Brain microvascular endothelial cell (primary cell): ENCODE measurements at regions not wholly inside any gene's neighbourhood (a gene's known extent, or its start where the extent isn't known, plus 50 kb on each side); places are given as distances from the start of the nearest gene placed in this dataset.

ENCODE experiments used
- DNase-seq: peaks from one replicate; pipeline ENCODE4 v3.0.0-alpha.2; 2020
- H3K27ac ChIP-seq: fragments of 250-450 bp; sonication (Bioruptor Pico); 2 replicates; pipeline ENCODE4 v1.5.1; 2020; ENCODE audit warnings: mild to moderate bottlenecking, moderate library complexity
- H3K27me3 ChIP-seq: fragments of 250-450 bp; sonication (Bioruptor Pico); replicated peaks from 2 replicates; pipeline ENCODE4 v1.5.1; 2020; ENCODE audit warnings: mild to moderate bottlenecking
- H3K36me3 ChIP-seq: fragments of 250-450 bp; sonication (Bioruptor Pico); replicated peaks from 2 replicates; pipeline ENCODE4 v1.5.1; 2020; ENCODE audit warnings: mild to moderate bottlenecking
- H3K4me3 ChIP-seq: 2 replicates; pipeline ENCODE4 v1.5.1; 2011; ENCODE audit warnings: low read depth, mild to moderate bottlenecking, control low read depth, low read length, moderate library complexity
- in situ Hi-C: cut with HindIII; loops from 2 replicates; pipeline ENCODE4 v1.10.0; 2017; ENCODE audit warnings: low sequenced_read_pairs, low pct_ligation_motif_present
- TF ChIP-seq, protein P1 (sequence below): IDR thresholded peaks from 2 replicates; pipeline ENCODE4 v1.5.1; 2011; ENCODE audit warnings: low read depth, mild to moderate bottlenecking, moderate library complexity, low read length, control low read depth, inconsistent platforms; ENCODE audit errors: missing control alignments

DNA sequence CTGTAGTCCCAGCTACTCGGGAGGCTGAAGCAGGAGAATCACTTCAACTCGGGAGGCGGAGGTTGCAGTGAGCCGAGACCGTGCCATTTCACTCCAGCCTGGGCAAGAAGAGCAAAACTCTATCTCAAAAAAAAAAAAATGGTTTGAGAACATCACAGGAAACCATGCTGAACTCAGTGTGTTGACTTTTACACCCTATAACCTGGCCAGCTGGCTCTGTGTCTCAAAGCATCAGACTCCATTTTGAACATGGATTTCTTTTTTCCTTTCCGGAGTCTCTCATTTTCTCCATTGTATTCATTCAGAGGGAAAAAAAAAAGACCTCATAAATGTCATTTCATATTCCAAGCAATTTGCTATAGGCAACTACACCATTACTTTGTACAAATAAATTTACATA, 63.2 kb upstream of the FOXN3 start:
- DNase-seq: no peak
- Histone ChIP-seq H3K27ac (no peak overlapping the region), H3K27me3 (no peaks in the 10 kb centered on the region), H3K4me3 (no peak overlapping the region), H3K36me3 (no peaks in the 10 kb centered on the region)
- TF ChIP-seq, protein P1, sequence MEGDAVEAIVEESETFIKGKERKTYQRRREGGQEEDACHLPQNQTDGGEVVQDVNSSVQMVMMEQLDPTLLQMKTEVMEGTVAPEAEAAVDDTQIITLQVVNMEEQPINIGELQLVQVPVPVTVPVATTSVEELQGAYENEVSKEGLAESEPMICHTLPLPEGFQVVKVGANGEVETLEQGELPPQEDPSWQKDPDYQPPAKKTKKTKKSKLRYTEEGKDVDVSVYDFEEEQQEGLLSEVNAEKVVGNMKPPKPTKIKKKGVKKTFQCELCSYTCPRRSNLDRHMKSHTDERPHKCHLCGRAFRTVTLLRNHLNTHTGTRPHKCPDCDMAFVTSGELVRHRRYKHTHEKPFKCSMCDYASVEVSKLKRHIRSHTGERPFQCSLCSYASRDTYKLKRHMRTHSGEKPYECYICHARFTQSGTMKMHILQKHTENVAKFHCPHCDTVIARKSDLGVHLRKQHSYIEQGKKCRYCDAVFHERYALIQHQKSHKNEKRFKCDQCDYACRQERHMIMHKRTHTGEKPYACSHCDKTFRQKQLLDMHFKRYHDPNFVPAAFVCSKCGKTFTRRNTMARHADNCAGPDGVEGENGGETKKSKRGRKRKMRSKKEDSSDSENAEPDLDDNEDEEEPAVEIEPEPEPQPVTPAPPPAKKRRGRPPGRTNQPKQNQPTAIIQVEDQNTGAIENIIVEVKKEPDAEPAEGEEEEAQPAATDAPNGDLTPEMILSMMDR: no peak
- in situ Hi-C loops: no loop called here

DNA sequence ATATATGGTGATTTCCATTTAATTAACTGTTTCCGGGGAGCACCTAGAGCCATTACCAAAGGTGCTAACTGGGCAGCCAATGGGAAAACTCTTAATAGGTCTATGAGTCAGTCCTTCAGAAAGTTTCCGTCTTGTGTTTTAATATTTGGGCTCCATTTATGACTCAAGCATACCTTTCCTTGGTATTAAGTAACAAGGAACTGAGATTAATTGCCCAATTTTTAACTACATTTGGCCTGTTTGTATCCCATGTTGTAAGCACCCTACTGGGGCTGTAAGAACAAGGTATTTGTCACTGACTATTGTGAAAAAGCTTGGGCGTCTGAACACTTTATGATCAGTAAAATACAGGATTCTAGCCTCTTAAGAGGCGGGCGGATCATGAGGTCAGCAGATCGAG, 62.8 kb upstream of the FOXN3 start:
- DNase-seq: no peak

DNA sequence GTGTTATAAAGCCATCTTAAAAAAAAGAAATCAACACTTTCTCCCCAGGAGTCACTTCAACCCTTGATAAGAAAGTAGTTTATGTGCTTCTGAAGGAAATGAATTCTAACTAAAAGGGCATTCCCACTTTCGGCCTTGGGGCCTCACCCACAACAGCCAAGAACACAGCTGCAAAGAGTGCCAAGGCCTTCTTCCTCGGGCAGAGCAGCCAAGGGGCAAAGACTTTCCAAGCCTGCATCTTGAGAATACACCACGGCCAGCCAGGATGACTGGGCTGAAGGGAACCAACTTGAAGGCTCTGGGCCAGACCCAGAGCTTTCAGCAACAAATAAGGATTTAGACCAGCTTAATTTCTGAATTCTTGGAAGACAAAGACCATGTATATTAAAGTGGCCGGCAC, 60.4 kb upstream of the FOXN3 start:
- no peak for DNase-seq
- H3K36me3 ChIP-seq: no peaks in the 10 kb centered on the region
- no peaks in the 10 kb centered on the region for H3K27me3 ChIP-seq
- H3K4me3 ChIP-seq: no peak overlapping the region
- no peak overlapping the region for H3K27ac ChIP-seq
- in situ Hi-C loops: no loop called here
- TF ChIP-seq, protein P1: no peak

More for the DNA sequence above, 62.8 kb upstream of the FOXN3 start:
- Histone ChIP-seq H3K36me3 (no peaks in the 10 kb centered on the region), H3K4me3 (no peak overlapping the region), H3K27me3 (no peaks in the 10 kb centered on the region), H3K27ac (no peak overlapping the region)
- TF ChIP-seq, protein P1: no peak
- in situ Hi-C loops: no loop called here

DNA sequence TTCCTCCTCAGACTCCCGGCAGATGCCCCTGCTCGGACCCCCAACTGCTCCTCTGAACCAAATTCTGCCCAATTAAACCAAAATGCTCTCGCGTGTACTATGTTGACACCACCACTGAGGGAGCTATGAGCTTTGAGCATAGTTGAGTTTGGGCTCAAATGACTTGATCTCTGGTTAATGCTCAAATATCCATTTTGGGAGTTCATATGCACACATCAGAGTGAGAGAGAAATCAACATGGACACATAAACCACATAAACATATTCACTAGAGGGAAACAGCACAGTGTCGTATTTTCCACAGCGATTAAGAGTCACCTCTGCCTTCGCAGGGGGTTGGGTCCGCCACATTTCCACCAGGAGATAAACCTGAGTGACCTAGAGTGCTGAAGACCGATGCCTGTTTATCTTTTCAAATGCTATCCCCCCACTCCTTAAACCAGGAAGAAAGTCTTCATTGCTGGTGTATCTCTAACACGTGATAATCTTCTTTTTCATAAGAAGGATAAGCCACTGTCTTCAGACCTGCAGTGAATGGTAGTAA, 59.4 kb upstream of the FOXN3 start:
- TF ChIP-seq, protein P1: no peak
- Histone ChIP-seq H3K4me3 (no peak overlapping the region), H3K36me3 (no peaks in the 10 kb centered on the region), H3K27me3 (no peaks in the 10 kb centered on the region), H3K27ac (no peak overlapping the region)
- no peak for DNase-seq
- in situ Hi-C loops: no loop called here

DNA sequence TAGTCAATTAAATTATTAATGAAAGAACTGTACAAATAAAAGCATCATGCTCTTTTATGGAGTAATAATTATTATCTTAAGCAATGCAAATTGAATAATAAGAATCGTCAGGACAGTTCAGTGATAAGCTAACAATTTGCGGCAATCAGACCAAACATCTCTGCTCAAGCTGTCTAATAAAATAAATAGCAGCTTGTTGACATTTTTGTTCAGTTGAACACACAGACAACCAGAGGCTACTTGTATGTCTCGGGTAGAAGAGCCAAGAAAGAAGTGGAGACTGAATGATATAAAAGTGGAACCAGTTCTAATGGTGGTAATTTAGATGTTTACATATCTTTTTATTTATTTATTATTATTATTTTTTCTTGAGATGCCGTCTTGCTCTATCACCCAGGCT, 57.4 kb upstream of the FOXN3 start:
- in situ Hi-C loops: no loop called here
- Histone ChIP-seq H3K27ac (no peak overlapping the region), H3K4me3 (no peak overlapping the region), H3K36me3 (no peaks in the 10 kb centered on the region), H3K27me3 (no peaks in the 10 kb centered on the region)
- TF ChIP-seq, protein P1: no peak
- no peak for DNase-seq

DNA sequence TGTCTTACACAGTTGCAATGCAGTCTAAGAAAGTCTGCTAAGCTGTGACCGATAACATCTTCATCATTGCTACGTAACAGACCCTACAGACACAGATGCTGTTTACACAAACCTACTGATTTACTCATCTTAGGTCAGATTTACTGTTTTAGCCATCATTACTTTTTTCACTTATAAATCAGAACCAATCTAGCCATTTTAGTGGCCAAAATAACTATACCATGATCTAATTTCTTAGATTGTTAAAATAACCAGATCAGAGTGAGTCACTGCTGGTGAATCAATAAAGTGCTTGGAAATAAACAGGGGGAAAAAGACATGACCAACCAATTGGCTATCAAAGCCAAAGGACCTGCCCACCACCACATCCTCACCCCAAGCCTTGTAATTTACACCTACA, 57.0 kb upstream of the FOXN3 start:
- DNase-seq: no peak
- Histone ChIP-seq H3K27ac (no peak overlapping the region), H3K27me3 (no peaks in the 10 kb centered on the region), H3K4me3 (no peak overlapping the region), H3K36me3 (no peaks in the 10 kb centered on the region)
- in situ Hi-C loops: no loop called here
- TF ChIP-seq, protein P1: no peak
